ENCODE measurements at regions not wholly inside any gene's neighbourhood (a gene's known extent, or its start where the extent isn't known, plus 50 kb on each side); places are given as distances from the start of the nearest gene placed in this dataset.

GRCh38 chr11:70761908-70762337, 363.6 kb downstream of the CTTN start:
- TF ChIP-seq, protein P1, sequence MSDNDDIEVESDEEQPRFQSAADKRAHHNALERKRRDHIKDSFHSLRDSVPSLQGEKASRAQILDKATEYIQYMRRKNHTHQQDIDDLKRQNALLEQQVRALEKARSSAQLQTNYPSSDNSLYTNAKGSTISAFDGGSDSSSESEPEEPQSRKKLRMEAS (IDR thresholded peaks at IDR 0.05; ENCODE audit: low read depth): no peak
- no peak for TF ChIP-seq EZH2phosphoT487 (IDR thresholded peaks at IDR 0.05; ENCODE audit: borderline replicate concordance, low read depth)
- Histone ChIP-seq H3K27ac (ENCODE audit: low read depth in 2 of 2, low read length in 1 of 2) (no peak overlapping the region), H3K36me3 (replicated peaks in 1 of 2; ENCODE audit: control insufficient read depth in 1 of 2, insufficient read depth in 2 of 2, low read length in 1 of 2) (no peaks in the 10 kb centered on the region), H3F3A (replicated peaks; ENCODE audit: insufficient read depth) (no peaks in the 10 kb centered on the region), H3K9ac (no peak overlapping the region), H3K4me3 (ENCODE audit: low read depth in 2 of 2, low read length in 1 of 2) (no peak overlapping the region), H3K79me2 (ENCODE audit: insufficient read depth) (no peaks in the 10 kb centered on the region), H4K20me1 (ENCODE audit: insufficient read depth) (no peaks in the 10 kb centered on the region), H3K9me3 (no peaks in the 10 kb centered on the region), H2AFZ (ENCODE audit: low read depth) (no peak overlapping the region), H3K4me2 (no peak overlapping the region), H3K4me1 (ENCODE audit: control insufficient read depth in 1 of 2, insufficient read depth in 2 of 2, low read depth in 1 of 2, low read length in 1 of 2) (peaks cover 0 to 5% of the 10 kb centered on the region in 2 experiments; a peak in 1 of 4 replicates), H3K27me3 (ENCODE audit: insufficient read depth) (no peaks in the 10 kb centered on the region), H3K9me2 (no peaks in the 10 kb centered on the region)
- no peak for DNase-seq
- WGBS (ENCODE audit: low lambda C conversion rate): 56% methylated on average over 11 of the region's 11 CpGs
- ChIA-PET POLR2A (no interaction called here), CTCF (interaction anchor here (1.0 to 1.6 kb wide), 2 partner anchors 19 to 53 kb away, joined by 4 read pairs; no protein-coding TSS in a partner anchor)

GRCh38 chr11:70762810-70763209, 364.5 kb downstream of the CTTN start:
- H4K20me1 ChIP-seq (ENCODE audit: insufficient read depth): no peaks in the 10 kb centered on the region
- no peak overlapping the region for H2AFZ ChIP-seq (ENCODE audit: low read depth)
- H3K36me3 ChIP-seq (replicated peaks in 1 of 2; ENCODE audit: control insufficient read depth in 1 of 2, insufficient read depth in 2 of 2, low read length in 1 of 2): no peaks in the 10 kb centered on the region
- POLR2A ChIA-PET: no interaction called here
- H3K9ac ChIP-seq: no peak overlapping the region
- H3K79me2 ChIP-seq (ENCODE audit: insufficient read depth): no peaks in the 10 kb centered on the region
- H3K4me3 ChIP-seq (ENCODE audit: low read depth in 2 of 2, low read length in 1 of 2): no peak overlapping the region
- no peaks in the 10 kb centered on the region for H3K9me2 ChIP-seq
- H3F3A ChIP-seq (replicated peaks; ENCODE audit: insufficient read depth): no peaks in the 10 kb centered on the region
- CTCF ChIA-PET: interaction anchor here (1.0 kb wide), 1 partner anchor 20 kb away, joined by 4 read pairs; no protein-coding TSS in a partner anchor
- no peaks in the 10 kb centered on the region for H3K27me3 ChIP-seq (ENCODE audit: insufficient read depth)
- DNase-seq: no peak
- no peaks in the 10 kb centered on the region; a peak in 1 of 4 replicates for H3K4me1 ChIP-seq (ENCODE audit: control insufficient read depth in 1 of 2, insufficient read depth in 2 of 2, low read depth in 1 of 2, low read length in 1 of 2)
- WGBS (ENCODE audit: low lambda C conversion rate): 42% methylated on average over 6 of the region's 7 CpGs
- no peaks in the 10 kb centered on the region for H3K9me3 ChIP-seq
- H3K4me2 ChIP-seq: no peak overlapping the region
- TF ChIP-seq, protein P2, sequence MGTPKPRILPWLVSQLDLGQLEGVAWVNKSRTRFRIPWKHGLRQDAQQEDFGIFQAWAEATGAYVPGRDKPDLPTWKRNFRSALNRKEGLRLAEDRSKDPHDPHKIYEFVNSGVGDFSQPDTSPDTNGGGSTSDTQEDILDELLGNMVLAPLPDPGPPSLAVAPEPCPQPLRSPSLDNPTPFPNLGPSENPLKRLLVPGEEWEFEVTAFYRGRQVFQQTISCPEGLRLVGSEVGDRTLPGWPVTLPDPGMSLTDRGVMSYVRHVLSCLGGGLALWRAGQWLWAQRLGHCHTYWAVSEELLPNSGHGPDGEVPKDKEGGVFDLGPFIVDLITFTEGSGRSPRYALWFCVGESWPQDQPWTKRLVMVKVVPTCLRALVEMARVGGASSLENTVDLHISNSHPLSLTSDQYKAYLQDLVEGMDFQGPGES (IDR thresholded peaks at IDR 0.05; ENCODE audit: low read depth, low read length): no peak
- TF ChIP-seq GABPA (IDR thresholded peaks at IDR 0.05; ENCODE audit: low read depth): no peak
- TF ChIP-seq MEF2A (IDR thresholded peaks at IDR 0.05; ENCODE audit: borderline replicate concordance, low read depth): no peak
- no peak for TF ChIP-seq RCOR1 (IDR thresholded peaks at IDR 0.05; ENCODE audit: low read length)
- no peak for TF ChIP-seq CTCF (IDR thresholded peaks at IDR 0.05)
- no peak for TF ChIP-seq CHD2 (IDR thresholded peaks at IDR 0.05; ENCODE audit: low read length, partially characterized antibody)
- no peak for TF ChIP-seq FOXM1 (IDR thresholded peaks at IDR 0.05; ENCODE audit: low read depth)
- TF ChIP-seq, protein P3, sequence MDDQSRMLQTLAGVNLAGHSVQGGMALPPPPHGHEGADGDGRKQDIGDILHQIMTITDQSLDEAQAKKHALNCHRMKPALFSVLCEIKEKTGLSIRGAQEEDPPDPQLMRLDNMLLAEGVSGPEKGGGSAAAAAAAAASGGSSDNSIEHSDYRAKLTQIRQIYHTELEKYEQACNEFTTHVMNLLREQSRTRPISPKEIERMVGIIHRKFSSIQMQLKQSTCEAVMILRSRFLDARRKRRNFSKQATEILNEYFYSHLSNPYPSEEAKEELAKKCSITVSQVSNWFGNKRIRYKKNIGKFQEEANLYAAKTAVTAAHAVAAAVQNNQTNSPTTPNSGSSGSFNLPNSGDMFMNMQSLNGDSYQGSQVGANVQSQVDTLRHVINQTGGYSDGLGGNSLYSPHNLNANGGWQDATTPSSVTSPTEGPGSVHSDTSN (IDR thresholded peaks at IDR 0.05): no peak
- no peak for TF ChIP-seq RFX5 (IDR thresholded peaks at IDR 0.05; ENCODE audit: low read length)
- no peak for TF ChIP-seq ZBTB33 (IDR thresholded peaks at IDR 0.05; ENCODE audit: borderline replicate concordance, low read depth)
- TF ChIP-seq POLR2AphosphoS5 (IDR thresholded peaks at IDR 0.05; ENCODE audit: low read depth, low read length): no peak
- no peak for TF ChIP-seq TAF1 (IDR thresholded peaks at IDR 0.05; ENCODE audit: borderline replicate concordance, low read depth, low read length)
- TF ChIP-seq JUND (IDR thresholded peaks at IDR 0.05): no peak
- no peak for TF ChIP-seq TEAD4 (IDR thresholded peaks at IDR 0.05; ENCODE audit: borderline replicate concordance, insufficient read depth)
- no peak for TF ChIP-seq SMC3 (IDR thresholded peaks at IDR 0.05; ENCODE audit: low read depth, low read length)
- TF ChIP-seq, protein P1 (IDR thresholded peaks at IDR 0.05; ENCODE audit: low read depth): no peak
- TF ChIP-seq GATA2 (CRISPR knock-in tag; IDR thresholded peaks at IDR 0.05): no peak
- TF ChIP-seq SIN3A (IDR thresholded peaks at IDR 0.05; ENCODE audit: borderline replicate concordance, low read depth, low read length): no peak
- H3K27ac ChIP-seq (ENCODE audit: low read depth in 2 of 2, low read length in 1 of 2): no peak overlapping the region

Measured in SK-N-SH (cell line).